ENCODE measurements at regions not wholly inside any gene's neighbourhood (a gene's known extent, or its start where the extent isn't known, plus 50 kb on each side); places are given as distances from the start of the nearest gene placed in this dataset.
A peak's percentile ranks its signal among the peaks of the same experiment; 100 is the strongest.

GRCh38 chr2:59932341-59932740 lies 621.1 kb downstream of the BCL11A start:
- Histone ChIP-seq H3K79me2 (ENCODE audit: low read length) (no peaks in the 10 kb centered on the region), H3K4me2 (ENCODE audit: low read length) (no peak overlapping the region), H2AFZ (ENCODE audit: low read depth, low read length) (no peak overlapping the region), H3K27me3 (ENCODE audit: low read depth, low read length) (no peaks in the 10 kb centered on the region), H3K27ac (ENCODE audit: low read length) (no peak overlapping the region), H3K36me3 (replicated peaks; ENCODE audit: low read depth, low read length) (no peaks in the 10 kb centered on the region), H3K9me3 (ENCODE audit: insufficient read depth, low read length) (no peaks in the 10 kb centered on the region), H3K9ac (ENCODE audit: low read length) (no peak overlapping the region), H4K20me1 (ENCODE audit: insufficient read depth, low read length) (no peaks in the 10 kb centered on the region), H3K4me3 (ENCODE audit: low read length) (no peak overlapping the region), H3K4me1 (ENCODE audit: low read length) (peaks cover 28% of the 10 kb centered on the region)
- TF ChIP-seq EZH2phosphoT487 (IDR thresholded peaks at IDR 0.05; ENCODE audit: low read depth) = no peak
- peak; percentile 50 for TF ChIP-seq CTCF (IDR thresholded peaks at IDR 0.05; ENCODE audit: low read depth, low read length)

GRCh38 chr2:59930430-59930829 lies 623.0 kb downstream of the BCL11A start:
- peak overlapping the region; percentile 30 for H3K4me2 ChIP-seq (ENCODE audit: low read length)

GRCh38 chr2:59926731-59927130 lies 626.7 kb downstream of the BCL11A start:
- H3K27me3 ChIP-seq (ENCODE audit: low read depth, low read length) = no peaks in the 10 kb centered on the region
- peaks cover 13% of the 10 kb centered on the region for H3K4me1 ChIP-seq (ENCODE audit: low read length)
- H3K9me3 ChIP-seq (ENCODE audit: insufficient read depth, low read length) = no peaks in the 10 kb centered on the region
- no peaks in the 10 kb centered on the region for H4K20me1 ChIP-seq (ENCODE audit: insufficient read depth, low read length)
- no peak overlapping the region for H2AFZ ChIP-seq (ENCODE audit: low read depth, low read length)
- H3K27ac ChIP-seq (ENCODE audit: low read length) = no peak overlapping the region
- no peak overlapping the region for H3K9ac ChIP-seq (ENCODE audit: low read length)
- no peaks in the 10 kb centered on the region for H3K79me2 ChIP-seq (ENCODE audit: low read length)
- H3K4me3 ChIP-seq (ENCODE audit: low read length) = no peak overlapping the region
- no peak overlapping the region for H3K4me2 ChIP-seq (ENCODE audit: low read length)
- TF ChIP-seq CTCF (IDR thresholded peaks at IDR 0.05; ENCODE audit: low read depth, low read length) (no peak), EZH2phosphoT487 (IDR thresholded peaks at IDR 0.05; ENCODE audit: low read depth) (no peak)
- H3K36me3 ChIP-seq (replicated peaks; ENCODE audit: low read depth, low read length) = no peaks in the 10 kb centered on the region

More at GRCh38 chr2:59930430-59930829, 623.0 kb downstream of the BCL11A start:
- Histone ChIP-seq H3K4me3 (ENCODE audit: low read length) (0 out of 2 replicates have a peak overlapping the region, but pooled peaks have one; percentile 2), H3K27ac (ENCODE audit: low read length) (no peak overlapping the region), H3K27me3 (ENCODE audit: low read depth, low read length) (no peaks in the 10 kb centered on the region), H3K4me1 (ENCODE audit: low read length) (peaks cover 28% of the 10 kb centered on the region), H3K79me2 (ENCODE audit: low read length) (no peaks in the 10 kb centered on the region), H3K36me3 (replicated peaks; ENCODE audit: low read depth, low read length) (no peaks in the 10 kb centered on the region), H3K9me3 (ENCODE audit: insufficient read depth, low read length) (no peaks in the 10 kb centered on the region), H2AFZ (ENCODE audit: low read depth, low read length) (peak overlapping the region; percentile 53), H4K20me1 (ENCODE audit: insufficient read depth, low read length) (no peaks in the 10 kb centered on the region), H3K9ac (ENCODE audit: low read length) (0 out of 2 replicates have a peak overlapping the region, but pooled peaks have one; percentile 13)
- TF ChIP-seq EZH2phosphoT487 (IDR thresholded peaks at IDR 0.05; ENCODE audit: low read depth) = no peak
- no peak for TF ChIP-seq CTCF (IDR thresholded peaks at IDR 0.05; ENCODE audit: low read depth, low read length)

- H3K36me3 ChIP-seq (replicated peaks; ENCODE audit: low read depth, low read length) = no peaks in the 10 kb centered on the region
- no peak for TF ChIP-seq EZH2phosphoT487 (IDR thresholded peaks at IDR 0.05; ENCODE audit: low read depth)
- no peak for TF ChIP-seq CTCF (IDR thresholded peaks at IDR 0.05; ENCODE audit: low read depth, low read length)
- no peak overlapping the region for H3K4me3 ChIP-seq (ENCODE audit: low read length)
- H3K79me2 ChIP-seq (ENCODE audit: low read length) = no peaks in the 10 kb centered on the region
- H3K9me3 ChIP-seq (ENCODE audit: insufficient read depth, low read length) = no peaks in the 10 kb centered on the region
- no peak overlapping the region for H2AFZ ChIP-seq (ENCODE audit: low read depth, low read length)
- H3K27ac ChIP-seq (ENCODE audit: low read length) = no peak overlapping the region
- no peak overlapping the region for H3K9ac ChIP-seq (ENCODE audit: low read length)
- no peaks in the 10 kb centered on the region for H4K20me1 ChIP-seq (ENCODE audit: insufficient read depth, low read length)
- H3K4me2 ChIP-seq (ENCODE audit: low read length) = no peak overlapping the region
- H3K4me1 ChIP-seq (ENCODE audit: low read length) = peaks cover 8% of the 10 kb centered on the region
- H3K27me3 ChIP-seq (ENCODE audit: low read depth, low read length) = no peaks in the 10 kb centered on the region
Measured at GRCh38 chr2:59925321-59925720, 628.1 kb downstream of the BCL11A start.

Data from OCI-LY3 (cell line).